Esophagus squamous epithelium (tissue), 5 donors: ENCODE measurements at regions not wholly inside any gene's neighbourhood (a gene's known extent, or its start where the extent isn't known, plus 50 kb on each side); places are given as distances from the start of the nearest gene placed in this dataset.

Experiments used
- DNase-seq: peaks from one replicate; lab custom pipeline; 2025; lab: John Stamatoyannopoulos, UW
- H3K27ac ChIP-seq, 4 donors: fragments of 200-600 bp; sonication (generic); one replicate each; pipeline ENCODE4 v1.5.1; 2016 to 2019; ENCODE audit warnings: mild to moderate bottlenecking in 1 of 4
- H3K27me3 ChIP-seq, 4 donors: fragments of 200-600 bp; sonication (generic); 1 replicate in 3 of 4; 2 replicates in 1 of 4; pipeline versions ENCODE4 v1.5.1 to v1.6.0; 2017 to 2021; ENCODE audit warnings: antibody characterized with exemption in 1 of 4
- H3K36me3 ChIP-seq, 3 donors: fragments of 200-600 bp; sonication (generic); one replicate each; pipeline ENCODE4 v1.5.1; 2016 to 2019
- H3K4me1 ChIP-seq, 3 donors: fragments of 200-600 bp; sonication (generic); one replicate each; pipeline ENCODE4 v1.5.1; 2017 to 2019
- H3K4me3 ChIP-seq, 4 donors: fragments of 200-600 bp; sonication (generic); 1 replicate in 3 of 4; 2 replicates in 1 of 4; pipeline ENCODE4 v1.5.1; 2016 to 2019; ENCODE audit warnings: mild to moderate bottlenecking in 2 of 4, moderate library complexity in 1 of 4
- H3K9me3 ChIP-seq, 3 donors: fragments of 200-600 bp; sonication (generic); one replicate each; pipeline ENCODE4 v1.5.1; 2016 to 2019
- CTCF ChIP-seq, 6 experiments: fragments of 450-650 bp in 4 of 6; fragments of 200-600 bp in 2 of 6; sonication (generic) in 2 of 6; IDR thresholded peaks; one replicate each; pipeline ENCODE4 v1.5.1; 2016 to 2019; ENCODE audit warnings: antibody characterized with exemption in 6 of 6, mild to moderate bottlenecking in 4 of 6, moderate library complexity in 4 of 6
- POLR2A ChIP-seq, 4 donors: fragments of 450-650 bp; IDR thresholded peaks; one replicate each; pipeline ENCODE4 v1.6.1; 2017; ENCODE audit warnings: antibody characterized with exemption in 4 of 4, mild to moderate bottlenecking in 4 of 4, moderate library complexity in 3 of 4
- WGBS, 2 donors: methylation state at CpG; one replicate each; pipeline ENCODE4 v1.1.5; 2018; 5-methylcytosine and 5-hydroxymethylcytosine counted together
- intact Hi-C: fragments of 100-400 bp; cut with DNase I; formaldehyde crosslinking; loops from one replicate; pipeline ENCODE4 v1.15.0; 2022
- donor health status: DM: yes; HTN: yes; CAD: no.

- H3K27me3 ChIP-seq: no peaks in the 10 kb centered on the region
- TF ChIP-seq POLR2A (IDR thresholded peaks at IDR 0.05): no peak
- no peaks in the 10 kb centered on the region for H3K9me3 ChIP-seq
- H3K4me3 ChIP-seq: no peak overlapping the region
- WGBS, 2 donors: 40 to 44% methylated on average over 1 of the region's 1 CpG
- H3K4me1 ChIP-seq: no peaks in the 10 kb centered on the region
- DNase-seq: no peak
- H3K36me3 ChIP-seq: no peaks in the 10 kb centered on the region
- H3K27ac ChIP-seq: no peak overlapping the region
- intact Hi-C loops: no loop called here
Observed at GRCh38 chr5:12648558-12648957, 744.3 kb upstream of the CTNND2 start.

- no peaks in the 10 kb centered on the region for H3K4me1 ChIP-seq
- H3K27me3 ChIP-seq: no peaks in the 10 kb centered on the region
- 50 to 74% methylated on average over 4 of the region's 4 CpGs for whole genome bisulfite sequencing, 2 donors
- H3K27ac ChIP-seq: no peak overlapping the region
- H3K36me3 ChIP-seq: no peaks in the 10 kb centered on the region
- no peak overlapping the region for H3K4me3 ChIP-seq
- H3K9me3 ChIP-seq: no peaks in the 10 kb centered on the region
- no peak for DNase-seq
- intact Hi-C loops: no loop called here
- TF ChIP-seq POLR2A (IDR thresholded peaks at IDR 0.05) (no peak), CTCF (IDR thresholded peaks at IDR 0.05) (no peak)
Observed at GRCh38 chr5:12647613-12648012, 743.4 kb upstream of the CTNND2 start.

GRCh38 chr5:12645582-12645981 is 741.3 kb upstream of the CTNND2 start:
- H3K4me3 ChIP-seq: no peak overlapping the region
- H3K9me3 ChIP-seq: no peaks in the 10 kb centered on the region
- intact Hi-C loops: no loop called here
- no peaks in the 10 kb centered on the region for H3K27me3 ChIP-seq
- TF ChIP-seq CTCF (IDR thresholded peaks at IDR 0.05) (no peak), POLR2A (IDR thresholded peaks at IDR 0.05) (no peak)
- no peaks in the 10 kb centered on the region for H3K4me1 ChIP-seq
- H3K36me3 ChIP-seq: no peaks in the 10 kb centered on the region
- DNase-seq: no peak
- H3K27ac ChIP-seq: no peak overlapping the region

- H3K27me3 ChIP-seq: no peaks in the 10 kb centered on the region
- H3K36me3 ChIP-seq: no peaks in the 10 kb centered on the region
- H3K9me3 ChIP-seq: peaks cover 0 to 4% (median 0%) of the 10 kb centered on the region in 3 donors
- no peak overlapping the region for H3K4me3 ChIP-seq
- no peak for DNase-seq
- intact Hi-C loops: no loop called here
- H3K4me1 ChIP-seq: no peaks in the 10 kb centered on the region
- TF ChIP-seq POLR2A (IDR thresholded peaks at IDR 0.05) (no peak), CTCF (IDR thresholded peaks at IDR 0.05) (no peak)
- no peak overlapping the region for H3K27ac ChIP-seq
- 62% methylated on average over 5 of the region's 5 CpGs for WGBS, 2 donors
Observed at GRCh38 chr5:12636209-12636608, 732.0 kb upstream of the CTNND2 start.

- 86 to 92% methylated on average over 4 to 5 of the region's 5 CpGs for WGBS, 2 donors
- TF ChIP-seq CTCF (IDR thresholded peaks at IDR 0.05) (no peak), POLR2A (IDR thresholded peaks at IDR 0.05) (no peak)
- H3K4me3 ChIP-seq: no peak overlapping the region
- H3K27me3 ChIP-seq: no peaks in the 10 kb centered on the region
- peaks cover 0 to 7% (median 0%) of the 10 kb centered on the region in 3 donors for H3K9me3 ChIP-seq
- DNase-seq: no peak
- intact Hi-C loops: no loop called here
- no peaks in the 10 kb centered on the region for H3K4me1 ChIP-seq
- no peaks in the 10 kb centered on the region for H3K36me3 ChIP-seq
- H3K27ac ChIP-seq: no peak overlapping the region
Observed at GRCh38 chr5:12626556-12626955, 722.3 kb upstream of the CTNND2 start.

GRCh38 chr5:12625667-12626263 is 721.5 kb upstream of the CTNND2 start:
- Histone ChIP-seq H3K27ac (no peak overlapping the region), H3K9me3 (peaks cover 0 to 7% (median 0%) of the 10 kb centered on the region in 3 donors), H3K36me3 (no peaks in the 10 kb centered on the region), H3K27me3 (no peaks in the 10 kb centered on the region), H3K4me1 (no peaks in the 10 kb centered on the region), H3K4me3 (no peak overlapping the region)
- 71 to 75% methylated on average over 8 of the region's 8 CpGs for WGBS, 2 donors
- no peak for TF ChIP-seq CTCF (IDR thresholded peaks at IDR 0.05)
- no peak for TF ChIP-seq POLR2A (IDR thresholded peaks at IDR 0.05)
- intact Hi-C loops: no loop called here
- no peak for DNase-seq
